ENCODE measurements at regions not wholly inside any gene's neighbourhood (a gene's known extent, or its start where the extent isn't known, plus 50 kb on each side); places are given as distances from the start of the nearest gene placed in this dataset.

DNA sequence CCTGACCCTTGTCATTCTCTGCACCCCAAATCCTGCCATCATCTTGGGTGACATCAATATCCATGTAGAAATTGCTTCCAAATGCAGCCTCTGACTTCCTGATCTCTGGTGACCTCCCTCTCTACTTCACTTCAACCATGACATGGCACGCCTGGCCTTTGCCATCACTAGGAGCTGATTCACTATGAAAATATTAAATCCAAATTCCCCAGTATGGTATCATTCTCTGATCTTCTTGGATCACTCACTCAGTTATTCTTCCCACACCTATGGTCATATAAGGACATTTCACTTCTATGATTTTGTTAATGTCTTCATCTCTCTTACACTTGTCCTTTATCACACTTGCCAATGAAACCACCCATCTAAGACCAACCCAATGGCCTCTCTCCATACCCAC, 73.7 kb upstream of the ODAD2 start:
- intact Hi-C loops (cut with micrococcal nuclease): no loop called here
- Mint-ChIP-seq H3K27ac (no peak overlapping the region), H3K27me3 (ENCODE audit: insufficient read depth) (no peaks in the 10 kb centered on the region), H3K36me3 (ENCODE audit: low read depth) (no peaks in the 10 kb centered on the region), H3K4me1 (ENCODE audit: low read depth) (no peaks in the 10 kb centered on the region), H3K4me3 (no peak overlapping the region), H3K9me3 (no peaks in the 10 kb centered on the region)
- DNase-seq (ENCODE audit: low spot score): no peak

DNA sequence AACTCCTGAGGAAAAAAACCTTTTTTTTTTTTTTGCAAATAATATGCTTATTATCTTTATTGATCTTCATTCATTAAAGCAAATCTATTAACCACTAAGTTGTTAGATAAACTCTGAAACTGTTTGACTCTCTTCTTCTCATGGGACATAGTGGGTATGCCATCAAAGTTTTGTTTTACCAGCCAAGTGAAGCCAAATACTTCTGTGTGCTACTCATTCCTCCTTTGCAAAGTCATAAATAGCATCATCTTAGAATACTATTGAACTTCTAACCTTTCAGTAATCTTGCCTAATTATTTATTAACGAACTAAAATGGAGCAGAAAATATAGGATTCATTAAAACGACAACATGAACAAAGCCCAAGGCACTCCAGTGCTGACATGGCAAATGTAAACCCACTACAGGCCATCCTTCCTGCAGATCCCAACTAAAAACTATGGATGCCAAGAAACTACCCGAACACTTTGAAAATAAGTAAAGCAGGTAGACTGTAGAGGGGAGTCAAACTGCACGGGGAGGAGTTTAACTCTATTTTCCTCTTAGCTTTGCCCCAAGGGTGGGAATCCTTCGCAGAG, 61.2 kb upstream of the ODAD2 start:
- intact Hi-C loops (cut with micrococcal nuclease): no loop called here
- H3K4me1 Mint-ChIP-seq (ENCODE audit: low read depth): no peaks in the 10 kb centered on the region
- H3K36me3 Mint-ChIP-seq (ENCODE audit: low read depth): peaks cover 1% of the 10 kb centered on the region
- DNase-seq (ENCODE audit: low spot score): no peak
- H3K9me3 Mint-ChIP-seq: no peaks in the 10 kb centered on the region
- H3K27me3 Mint-ChIP-seq (ENCODE audit: insufficient read depth): no peaks in the 10 kb centered on the region
- no peak overlapping the region for H3K4me3 Mint-ChIP-seq
- no peak overlapping the region for H3K27ac Mint-ChIP-seq

DNA sequence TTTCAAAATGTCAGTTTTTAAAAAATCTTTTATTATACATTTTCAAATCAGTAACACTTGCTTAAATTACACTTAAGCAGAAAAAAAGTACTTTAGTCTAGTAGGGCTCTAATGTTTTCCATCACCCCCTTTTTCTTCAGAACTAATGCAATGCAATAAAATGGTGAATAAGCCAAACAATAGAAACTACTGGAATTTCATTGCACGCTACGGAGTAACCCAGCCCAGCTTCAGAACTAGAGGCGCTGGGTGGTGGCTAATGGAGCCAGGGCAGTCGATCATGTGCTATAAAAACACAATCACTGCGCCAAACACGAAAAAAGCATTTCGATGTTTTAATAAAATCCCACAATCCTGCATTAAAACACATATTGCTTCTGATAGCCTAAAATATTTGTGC, 59.9 kb upstream of the ODAD2 start:
- Mint-ChIP-seq H3K4me3 (no peak overlapping the region), H3K27ac (no peak overlapping the region), H3K36me3 (ENCODE audit: low read depth) (peaks cover 1% of the 10 kb centered on the region), H3K4me1 (ENCODE audit: low read depth) (no peaks in the 10 kb centered on the region), H3K9me3 (no peaks in the 10 kb centered on the region), H3K27me3 (ENCODE audit: insufficient read depth) (no peaks in the 10 kb centered on the region)
- intact Hi-C loops (cut with micrococcal nuclease): no loop called here
- DNase-seq (ENCODE audit: low spot score): no peak

DNA sequence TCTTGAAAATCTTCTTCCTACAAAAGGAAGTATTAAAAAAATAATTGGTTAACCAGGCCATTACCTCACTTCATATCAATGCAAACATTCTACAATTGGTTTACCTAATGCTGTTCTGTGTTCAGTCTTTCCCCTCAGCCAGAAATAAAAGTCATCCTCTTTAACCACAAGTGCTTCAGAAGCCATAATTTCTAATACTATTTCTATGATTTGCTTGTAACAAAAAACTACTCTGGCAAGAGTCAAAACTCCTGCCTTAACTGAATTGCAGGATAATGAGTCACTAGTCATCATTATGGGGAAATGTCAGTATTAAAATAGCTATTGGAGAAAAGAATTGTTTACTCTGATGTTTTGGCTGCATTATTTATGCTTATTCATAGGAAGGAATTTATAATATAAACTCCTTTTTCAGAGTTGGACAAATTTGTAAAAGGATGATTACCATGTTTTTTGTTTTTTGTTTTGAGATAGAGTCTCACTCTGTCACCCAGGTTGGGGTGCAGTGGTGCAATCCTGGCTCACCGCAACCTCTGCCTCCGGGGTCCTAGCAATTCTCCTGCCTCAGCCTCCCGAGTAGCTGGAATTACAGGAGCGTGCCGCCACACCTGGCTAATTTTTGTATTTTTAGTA, 55.5 kb upstream of the ODAD2 start:
- H3K27ac Mint-ChIP-seq: no peak overlapping the region
- H3K36me3 Mint-ChIP-seq (ENCODE audit: low read depth): peaks cover 1% of the 10 kb centered on the region
- no peak overlapping the region for H3K4me3 Mint-ChIP-seq
- no peak for DNase-seq (ENCODE audit: low spot score)
- intact Hi-C loops (cut with micrococcal nuclease): no loop called here
- no peaks in the 10 kb centered on the region for H3K4me1 Mint-ChIP-seq (ENCODE audit: low read depth)
- no peaks in the 10 kb centered on the region for H3K9me3 Mint-ChIP-seq
- H3K27me3 Mint-ChIP-seq (ENCODE audit: insufficient read depth): no peaks in the 10 kb centered on the region

DNA sequence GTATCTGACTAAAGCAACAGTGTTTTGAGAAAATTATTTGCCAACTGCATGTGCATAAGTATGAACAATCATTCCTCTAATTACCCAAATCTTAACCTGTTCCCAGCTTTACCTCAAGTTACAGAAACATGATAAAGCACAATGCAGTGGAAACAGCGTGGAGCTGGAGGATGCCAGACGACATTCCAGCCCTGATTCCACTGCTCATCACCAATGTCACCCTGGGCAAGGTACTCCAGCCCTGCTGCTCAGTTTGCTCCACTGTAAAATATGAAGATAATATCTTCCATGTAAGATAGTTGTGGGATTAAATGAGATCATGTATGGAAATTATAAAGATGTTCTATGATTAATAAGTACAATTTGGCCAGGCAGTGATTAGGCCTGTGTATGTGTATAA, 50.4 kb upstream of the ODAD2 start:
- no peak overlapping the region for H3K4me3 Mint-ChIP-seq
- H3K36me3 Mint-ChIP-seq (ENCODE audit: low read depth): no peaks in the 10 kb centered on the region

More for the DNA sequence above, 50.4 kb upstream of the ODAD2 start:
- no peak for DNase-seq (ENCODE audit: low spot score)
- H3K9me3 Mint-ChIP-seq: no peaks in the 10 kb centered on the region
- no peaks in the 10 kb centered on the region for H3K27me3 Mint-ChIP-seq (ENCODE audit: insufficient read depth)
- no peaks in the 10 kb centered on the region for H3K4me1 Mint-ChIP-seq (ENCODE audit: low read depth)
- intact Hi-C loops (cut with micrococcal nuclease): no loop called here
- no peak overlapping the region for H3K27ac Mint-ChIP-seq
